Muscle layer of colon (tissue), 2 donors: ENCODE measurements at regions not wholly inside any gene's neighbourhood (a gene's known extent, or its start where the extent isn't known, plus 50 kb on each side); places are given as distances from the start of the nearest gene placed in this dataset.

Experiments
- H3K27ac ChIP-seq: one replicate; pipeline ENCODE4 v1.7.0; 2013; ENCODE audit warnings: low read depth, mild to moderate bottlenecking, low read length, moderate library complexity
- H3K27me3 ChIP-seq, 2 donors: one replicate each; pipeline ENCODE4 v1.7.0; 2013; ENCODE audit warnings: low read length in 2 of 2, mild to moderate bottlenecking in 2 of 2; ENCODE audit not compliant: insufficient read depth in 2 of 2, control insufficient read depth in 1 of 2
- H3K36me3 ChIP-seq: one replicate; pipeline ENCODE4 v1.7.0; 2013; ENCODE audit warnings: mild to moderate bottlenecking, low read length; ENCODE audit not compliant: insufficient read depth
- H3K4me1 ChIP-seq: one replicate; pipeline ENCODE4 v1.7.0; 2013; ENCODE audit warnings: mild to moderate bottlenecking, low read length; ENCODE audit not compliant: insufficient read depth
- H3K4me3 ChIP-seq, 2 donors: one replicate each; pipeline ENCODE4 v1.7.0; 2013; ENCODE audit warnings: low read length in 2 of 2, low read depth in 1 of 2, mild to moderate bottlenecking in 1 of 2, moderate library complexity in 1 of 2
- H3K9ac ChIP-seq: one replicate; pipeline ENCODE4 v1.7.0; 2013; ENCODE audit warnings: low read length
- H3K9me3 ChIP-seq: one replicate; pipeline ENCODE4 v1.7.0; 2013; ENCODE audit warnings: mild to moderate bottlenecking, low read length
- donor health status: abdominal sarcoma.
- donor health status: Adenocarcinoma of cecum.

GRCh38 chr4:20383969-20384368 lies 132.3 kb downstream of the SLIT2 start:
- H3K4me3 ChIP-seq = no peak overlapping the region
- no peak overlapping the region for H3K9ac ChIP-seq
- no peaks in the 10 kb centered on the region for H3K27me3 ChIP-seq
- H3K4me1 ChIP-seq = peaks cover 4% of the 10 kb centered on the region
- H3K9me3 ChIP-seq = no peaks in the 10 kb centered on the region
- H3K27ac ChIP-seq = no peak overlapping the region
- no peaks in the 10 kb centered on the region for H3K36me3 ChIP-seq

DNA sequence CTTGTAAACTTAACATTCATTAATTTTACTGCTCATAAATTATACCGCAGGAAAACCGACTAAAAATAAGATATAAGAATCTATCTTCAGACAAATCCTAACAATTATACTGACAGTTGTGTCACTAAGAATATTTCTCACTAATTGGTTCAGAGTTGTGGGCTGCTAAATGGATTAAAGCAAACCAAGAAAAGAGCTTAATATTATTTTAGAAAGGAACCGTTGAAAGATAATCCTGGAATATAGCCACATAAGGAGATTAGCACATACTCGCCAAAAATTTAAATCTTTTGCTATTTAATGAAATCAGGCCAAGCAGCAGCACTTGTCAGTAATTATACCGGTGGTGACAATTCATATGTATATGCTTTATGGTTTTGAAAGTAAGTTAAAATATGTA lies 132.8 kb downstream of the SLIT2 start:
- Histone ChIP-seq H3K9ac (no peak overlapping the region), H3K36me3 (no peaks in the 10 kb centered on the region), H3K4me1 (peaks cover 4% of the 10 kb centered on the region)

DNA sequence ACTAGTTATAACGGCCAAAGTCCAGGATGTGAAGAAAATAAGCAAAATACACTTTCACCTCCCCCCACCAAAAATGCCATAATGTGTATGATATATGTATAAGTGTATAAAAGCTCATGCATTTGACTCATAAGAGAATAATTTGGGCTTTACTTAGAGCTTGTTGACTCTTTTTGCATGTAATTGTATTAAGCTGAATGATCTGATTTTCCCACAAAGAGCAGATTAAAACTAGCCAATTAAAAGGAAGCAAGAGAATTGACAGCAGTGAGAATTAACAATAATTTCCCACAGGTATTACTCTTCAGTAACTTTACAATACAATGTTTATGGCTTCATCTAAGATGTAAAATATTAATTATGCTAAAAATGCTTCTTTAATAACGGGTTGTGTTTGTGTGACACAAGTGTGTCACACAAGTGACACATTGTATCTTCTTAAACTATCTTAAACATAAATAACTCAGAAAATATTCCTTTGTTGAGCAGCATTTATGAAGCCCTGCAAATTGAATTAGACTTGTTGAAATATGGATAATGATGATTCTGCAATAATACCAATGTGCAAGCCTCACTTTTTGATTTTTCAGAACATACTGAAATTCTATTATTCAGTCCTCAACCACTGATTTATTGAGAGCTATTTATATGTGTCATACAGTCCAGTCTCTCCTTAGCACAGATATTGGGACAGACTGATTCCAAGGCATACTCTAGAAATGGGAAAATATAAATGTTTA lies 134.5 kb downstream of the SLIT2 start:
- no peak overlapping the region for H3K9ac ChIP-seq

More for the DNA sequence above, 132.8 kb downstream of the SLIT2 start:
- Histone ChIP-seq H3K27me3 (no peaks in the 10 kb centered on the region), H3K9me3 (no peaks in the 10 kb centered on the region), H3K4me3 (no peak overlapping the region), H3K27ac (no peak overlapping the region)

GRCh38 chr4:20386906-20387305 lies 135.2 kb downstream of the SLIT2 start:
- Histone ChIP-seq H3K9me3 (no peaks in the 10 kb centered on the region), H3K27ac (no peak overlapping the region), H3K4me1 (peaks cover 4% of the 10 kb centered on the region), H3K4me3 (no peak overlapping the region), H3K36me3 (no peaks in the 10 kb centered on the region), H3K27me3 (no peaks in the 10 kb centered on the region), H3K9ac (no peak overlapping the region)

More for the DNA sequence above, 134.5 kb downstream of the SLIT2 start:
- Histone ChIP-seq H3K9me3 (no peaks in the 10 kb centered on the region), H3K27ac (no peak overlapping the region), H3K36me3 (no peaks in the 10 kb centered on the region), H3K27me3 (no peaks in the 10 kb centered on the region), H3K4me1 (peaks cover 4% of the 10 kb centered on the region), H3K4me3 (no peak overlapping the region)

DNA sequence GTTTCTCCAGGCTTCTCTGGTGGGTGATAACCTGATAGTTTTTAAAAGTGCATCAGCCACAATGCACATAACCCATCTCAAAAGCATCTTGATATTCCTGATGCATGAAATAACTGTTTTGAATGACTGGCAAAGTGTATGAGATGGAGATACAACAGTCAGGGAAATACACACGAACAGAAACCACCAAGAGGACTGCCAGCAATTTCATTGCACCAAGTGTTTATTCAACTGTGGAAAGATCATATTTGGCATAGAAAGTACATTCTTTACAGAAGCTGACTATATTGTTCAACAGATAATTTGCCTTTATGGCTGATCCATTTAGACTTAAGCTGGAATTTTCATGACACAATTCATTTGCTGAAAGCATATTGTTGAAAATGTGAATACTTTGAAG lies 139.5 kb downstream of the SLIT2 start:
- H3K27me3 ChIP-seq = no peaks in the 10 kb centered on the region
- no peak overlapping the region for H3K9ac ChIP-seq
- H3K9me3 ChIP-seq = no peaks in the 10 kb centered on the region
- H3K36me3 ChIP-seq = no peaks in the 10 kb centered on the region
- no peak overlapping the region for H3K27ac ChIP-seq
- no peak overlapping the region for H3K4me3 ChIP-seq
- H3K4me1 ChIP-seq = no peaks in the 10 kb centered on the region

DNA sequence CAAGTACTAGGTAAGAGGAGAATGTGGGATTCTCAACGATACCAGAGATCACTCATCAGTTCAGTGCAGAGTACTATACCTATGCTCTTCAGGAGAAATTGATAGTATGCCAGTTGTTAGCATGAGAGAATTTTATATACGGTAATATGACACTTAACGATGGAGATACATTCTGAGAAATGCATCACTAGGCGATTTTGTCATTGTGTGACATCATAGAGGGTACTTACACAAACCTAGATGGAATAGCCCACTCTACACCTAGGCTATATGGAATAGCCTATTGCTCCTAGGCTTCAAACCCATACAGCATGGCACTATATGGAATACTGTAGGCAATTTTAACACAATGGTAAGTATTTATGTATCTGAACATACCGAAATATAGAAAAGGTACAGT lies 140.2 kb downstream of the SLIT2 start:
- Histone ChIP-seq H3K27ac (no peak overlapping the region), H3K9ac (no peak overlapping the region), H3K36me3 (no peaks in the 10 kb centered on the region), H3K4me3 (no peak overlapping the region), H3K4me1 (no peaks in the 10 kb centered on the region), H3K9me3 (no peaks in the 10 kb centered on the region), H3K27me3 (no peaks in the 10 kb centered on the region)

- no peaks in the 10 kb centered on the region for H3K9me3 ChIP-seq
- H3K36me3 ChIP-seq = no peaks in the 10 kb centered on the region
- no peak overlapping the region for H3K27ac ChIP-seq
- no peak overlapping the region for H3K9ac ChIP-seq
- peak overlapping the region in 1 of 2 donors; percentile 29 for H3K4me3 ChIP-seq
- H3K27me3 ChIP-seq = no peaks in the 10 kb centered on the region
- H3K4me1 ChIP-seq = no peaks in the 10 kb centered on the region
Measured at GRCh38 chr4:20393486-20394100, 141.9 kb downstream of the SLIT2 start.

DNA sequence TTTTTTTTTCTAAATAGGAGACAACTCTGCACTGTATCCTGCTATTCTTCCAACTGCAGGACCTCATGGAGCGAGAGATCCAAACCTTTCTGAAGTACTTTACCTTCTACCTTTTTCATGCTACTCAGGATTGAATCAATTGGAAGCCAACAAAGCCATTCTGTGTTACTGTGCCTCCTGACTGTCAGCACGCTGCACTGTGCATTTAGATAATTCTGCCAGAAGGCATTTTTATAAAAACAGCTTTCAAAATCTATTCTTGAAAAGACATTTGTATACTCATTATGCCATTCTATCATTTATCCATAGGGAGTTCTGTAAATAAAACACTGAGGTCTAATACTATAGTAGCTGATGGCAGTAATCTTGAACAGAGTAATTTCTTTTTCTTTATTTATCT lies 142.8 kb downstream of the SLIT2 start:
- no peaks in the 10 kb centered on the region for H3K27me3 ChIP-seq
- no peaks in the 10 kb centered on the region for H3K9me3 ChIP-seq
- H3K4me3 ChIP-seq = no peak overlapping the region
- H3K9ac ChIP-seq = no peak overlapping the region
- no peaks in the 10 kb centered on the region for H3K4me1 ChIP-seq
- no peak overlapping the region for H3K27ac ChIP-seq
- no peaks in the 10 kb centered on the region for H3K36me3 ChIP-seq

- no peak overlapping the region for H3K27ac ChIP-seq
- H3K9ac ChIP-seq = no peak overlapping the region
- no peaks in the 10 kb centered on the region for H3K27me3 ChIP-seq
- no peak overlapping the region for H3K4me3 ChIP-seq
- no peaks in the 10 kb centered on the region for H3K36me3 ChIP-seq
- no peaks in the 10 kb centered on the region for H3K4me1 ChIP-seq
- no peaks in the 10 kb centered on the region for H3K9me3 ChIP-seq
Measured at GRCh38 chr4:20395160-20395773, 143.6 kb downstream of the SLIT2 start.

DNA sequence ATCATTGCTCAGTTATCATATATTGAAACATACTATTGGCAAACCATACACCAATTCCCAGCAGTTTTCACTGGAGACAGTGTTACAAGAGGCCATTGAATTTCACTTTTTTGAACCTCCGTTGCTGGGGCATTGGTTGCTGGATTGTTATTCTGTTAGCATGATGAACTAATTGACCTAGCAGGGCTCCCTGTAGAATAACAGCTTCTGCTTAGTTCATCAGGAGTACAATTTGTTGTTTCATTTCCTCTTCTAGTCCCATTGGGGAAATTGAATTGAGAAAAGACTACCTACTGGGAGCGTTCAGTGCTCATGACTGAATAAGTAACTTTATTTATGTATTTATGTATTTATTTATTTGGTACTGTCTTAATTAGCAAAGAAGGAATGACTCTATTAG lies 151.6 kb downstream of the SLIT2 start:
- Histone ChIP-seq H3K9me3 (no peaks in the 10 kb centered on the region), H3K27ac (no peak overlapping the region), H3K36me3 (no peaks in the 10 kb centered on the region), H3K9ac (no peak overlapping the region), H3K4me1 (peaks cover 8% of the 10 kb centered on the region), H3K4me3 (no peak overlapping the region), H3K27me3 (no peaks in the 10 kb centered on the region)

DNA sequence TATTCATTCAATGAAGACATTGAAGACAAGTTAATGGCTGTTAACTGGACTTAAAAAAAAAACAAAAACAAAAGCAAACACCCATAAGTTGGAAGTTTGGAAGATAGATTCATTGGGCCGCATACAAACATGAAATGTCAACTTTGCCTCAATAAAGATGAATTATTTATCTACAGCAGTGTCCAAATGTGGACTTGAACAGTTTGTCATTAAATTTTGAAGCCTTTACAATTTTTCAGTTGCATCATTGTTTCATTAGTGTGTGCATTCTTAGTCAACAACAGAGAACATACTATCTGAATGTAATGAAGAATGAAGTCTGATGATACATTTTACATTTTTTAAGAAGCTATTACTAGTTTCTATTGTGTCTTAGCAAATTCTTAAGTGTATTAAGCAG lies 152.1 kb downstream of the SLIT2 start:
- H3K27ac ChIP-seq = no peak overlapping the region
- no peaks in the 10 kb centered on the region for H3K36me3 ChIP-seq
- H3K27me3 ChIP-seq = no peaks in the 10 kb centered on the region
- H3K9me3 ChIP-seq = no peaks in the 10 kb centered on the region
- H3K9ac ChIP-seq = no peak overlapping the region
- H3K4me1 ChIP-seq = peaks cover 8% of the 10 kb centered on the region
- no peak overlapping the region for H3K4me3 ChIP-seq
